ENCODE measurements at regions not wholly inside any gene's neighbourhood (a gene's known extent, or its start where the extent isn't known, plus 50 kb on each side); places are given as distances from the start of the nearest gene placed in this dataset.
A peak's percentile ranks its signal among the peaks of the same experiment; 100 is the strongest.
"Not testable (repeated sequence)": the region's sequence is repeated elsewhere in the genome, so short reads cannot be mapped to it uniquely, and the experiment has no call there.

- no peak for DNase-seq (ENCODE audit: low spot score)
Measured at GRCh38 chr4:72875545-72875944, 194.0 kb downstream of the COX18 start.

DNA sequence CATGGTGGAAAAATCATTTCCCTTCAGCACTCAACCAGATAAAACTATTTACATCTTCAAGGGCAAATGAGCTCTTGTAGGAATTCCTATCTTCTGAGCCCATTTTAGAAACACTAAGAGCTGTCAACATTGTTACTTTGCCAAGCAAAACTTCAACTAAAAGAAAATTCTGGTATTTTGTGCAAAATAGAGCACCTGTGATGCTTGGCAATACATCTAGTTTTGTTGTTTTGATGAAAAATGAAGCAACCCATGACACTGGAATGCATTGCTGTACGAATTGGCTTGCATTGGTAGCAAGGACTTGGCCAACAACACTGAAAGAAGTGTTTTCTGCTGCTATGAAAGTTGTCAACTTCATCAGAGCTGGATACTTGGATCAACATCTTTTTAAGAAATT, 194.4 kb downstream of the COX18 start:
- DNase-seq (ENCODE audit: low spot score) = no peak

- DNase-seq (ENCODE audit: low spot score) = no peak
Measured at GRCh38 chr4:72864898-72865297, 204.6 kb downstream of the COX18 start.

GRCh38 chr4:72864277-72864676, 205.2 kb downstream of the COX18 start:
- not testable (repeated sequence) for DNase-seq (ENCODE audit: low spot score)

GRCh38 chr4:72860766-72861165, 208.8 kb downstream of the COX18 start:
- DNase-seq (ENCODE audit: low spot score) = no peak

DNA sequence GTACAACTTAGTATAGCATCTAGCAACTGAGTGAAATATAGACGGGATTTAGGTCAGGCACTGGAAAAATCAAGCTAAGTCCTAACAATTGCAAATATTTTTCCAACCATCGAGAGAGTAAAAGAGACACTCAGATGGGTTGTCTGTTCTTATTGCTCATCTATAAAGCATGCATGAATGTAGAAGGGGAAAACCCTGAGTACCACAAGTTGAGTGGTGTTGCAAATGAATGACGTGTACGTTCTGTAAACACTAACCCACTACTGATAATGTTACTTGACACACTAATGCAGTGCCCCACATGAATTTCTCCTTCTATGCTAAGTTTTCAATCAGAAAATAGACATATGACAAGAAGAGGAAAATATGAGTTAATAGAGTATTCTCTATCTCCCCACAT, 211.2 kb downstream of the COX18 start:
- peak; percentile 65 for DNase-seq (ENCODE audit: low spot score)

GRCh38 chr4:72857787-72858186, 211.7 kb downstream of the COX18 start:
- DNase-seq (ENCODE audit: low spot score) = no peak

DNA sequence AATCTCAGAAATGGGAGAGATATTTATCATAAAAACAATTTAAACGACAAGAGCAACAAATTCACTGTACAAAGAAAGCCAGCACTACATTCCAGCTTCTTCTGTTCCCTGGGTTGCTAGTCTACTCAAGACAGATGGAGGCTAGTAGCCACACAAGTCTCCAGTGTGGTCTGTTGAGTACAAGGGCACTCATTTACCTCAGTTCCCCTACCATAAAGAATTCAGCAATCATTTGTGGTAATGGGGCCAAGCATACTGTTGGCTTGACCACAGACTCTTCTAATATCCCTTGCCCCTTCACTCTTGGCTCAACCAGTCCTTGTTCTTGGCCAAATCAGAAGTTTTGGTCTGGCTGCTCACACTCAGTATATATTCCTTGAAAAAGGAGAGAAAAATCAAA, 212.3 kb downstream of the COX18 start:
- no peak for DNase-seq (ENCODE audit: low spot score)

- DNase-seq (ENCODE audit: low spot score) = peak; percentile 4
Measured at GRCh38 chr4:72846280-72847111, 223.0 kb downstream of the COX18 start.

DNA sequence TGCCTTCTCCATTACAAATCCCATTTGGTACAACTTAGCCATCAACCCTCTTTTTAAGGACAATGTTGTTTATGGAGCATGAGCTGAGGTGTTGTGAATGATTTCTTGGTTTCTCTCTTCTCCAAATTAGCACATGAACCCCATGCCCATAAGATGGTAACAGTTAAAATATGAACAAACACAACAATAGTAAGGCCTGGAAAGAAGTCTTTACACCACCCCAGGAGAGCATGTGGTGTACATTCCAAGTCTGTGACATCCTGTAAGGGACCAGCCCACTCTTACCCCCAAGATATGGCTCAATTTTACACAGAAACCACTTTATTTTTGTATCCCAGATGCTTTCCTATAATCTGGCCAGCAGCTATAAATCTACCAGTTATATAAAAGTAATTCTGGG, 226.1 kb downstream of the COX18 start:
- no peak for DNase-seq (ENCODE audit: low spot score)

GRCh38 chr4:72842323-72842722, 227.2 kb downstream of the COX18 start:
- DNase-seq (ENCODE audit: low spot score) = no peak

DNA sequence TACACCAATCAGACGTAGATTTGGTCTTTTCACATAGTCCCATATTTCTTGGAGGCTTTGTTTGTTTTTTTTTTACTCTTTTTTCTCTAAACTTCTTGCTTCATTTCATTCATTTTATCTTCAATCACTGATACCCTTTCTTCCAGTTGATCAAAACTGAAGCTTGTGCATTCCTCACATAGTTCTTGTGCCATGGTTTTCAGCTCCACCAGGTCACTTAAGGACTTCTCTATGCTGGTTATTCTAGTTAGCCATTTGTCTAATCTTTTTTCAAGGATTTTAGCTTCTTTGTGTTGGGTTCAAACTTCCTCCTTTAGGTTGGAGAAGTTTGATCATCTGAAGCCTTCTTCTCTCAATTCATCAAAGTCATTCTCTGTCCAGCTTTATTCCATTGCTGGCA, 229.3 kb downstream of the COX18 start:
- DNase-seq (ENCODE audit: low spot score) = not testable (repeated sequence)

GRCh38 chr4:72828864-72829263, 240.7 kb downstream of the COX18 start:
- no peak for DNase-seq (ENCODE audit: low spot score)

GRCh38 chr4:72827968-72828367, 241.5 kb downstream of the COX18 start:
- DNase-seq (ENCODE audit: low spot score) = no peak

- DNase-seq (ENCODE audit: low spot score) = no peak
Measured at GRCh38 chr4:72820107-72820506, 249.4 kb downstream of the COX18 start.

DNA sequence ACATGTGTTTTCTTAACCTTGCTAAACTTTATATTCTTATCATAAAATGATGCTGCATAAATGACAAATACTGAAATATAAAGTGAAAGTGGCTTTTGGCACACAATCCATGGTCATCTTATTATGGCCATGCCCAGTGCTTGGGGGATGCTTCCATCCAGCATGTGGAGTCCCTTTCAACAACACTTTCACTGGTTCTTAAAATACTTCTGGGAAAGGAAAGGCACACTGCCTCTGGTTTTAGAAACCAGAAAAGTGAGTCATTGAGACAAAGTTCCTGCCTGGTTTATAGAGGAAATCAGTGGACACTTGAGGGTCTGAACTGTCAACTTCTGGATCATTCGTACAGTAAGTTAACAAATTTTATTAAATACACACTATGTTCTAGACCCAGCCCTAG, 248.0 kb upstream of the ADAMTS3 start:
- DNase-seq (ENCODE audit: low spot score) = no peak

- no peak for DNase-seq (ENCODE audit: low spot score)
Measured at GRCh38 chr4:72814241-72814640, 245.2 kb upstream of the ADAMTS3 start.

DNA sequence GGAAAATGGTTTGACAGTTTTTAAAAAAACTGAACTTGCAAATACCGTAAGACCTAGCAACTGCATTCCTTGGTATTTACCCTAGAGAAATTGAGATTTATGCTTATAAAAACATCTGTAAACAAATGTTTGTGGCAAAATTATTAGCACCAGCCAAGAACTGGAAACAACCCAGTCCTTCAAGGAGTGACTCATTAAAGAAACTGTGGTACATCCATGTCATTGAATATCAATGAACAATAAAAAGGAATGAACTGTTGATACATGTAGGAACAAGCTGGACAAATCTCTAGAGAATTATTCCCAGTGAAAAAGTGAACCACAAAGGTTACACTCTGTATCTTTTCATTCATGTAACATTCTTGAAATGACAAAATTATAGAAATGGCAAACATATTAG, 240.2 kb upstream of the ADAMTS3 start:
- no peak for DNase-seq (ENCODE audit: low spot score)

DNA sequence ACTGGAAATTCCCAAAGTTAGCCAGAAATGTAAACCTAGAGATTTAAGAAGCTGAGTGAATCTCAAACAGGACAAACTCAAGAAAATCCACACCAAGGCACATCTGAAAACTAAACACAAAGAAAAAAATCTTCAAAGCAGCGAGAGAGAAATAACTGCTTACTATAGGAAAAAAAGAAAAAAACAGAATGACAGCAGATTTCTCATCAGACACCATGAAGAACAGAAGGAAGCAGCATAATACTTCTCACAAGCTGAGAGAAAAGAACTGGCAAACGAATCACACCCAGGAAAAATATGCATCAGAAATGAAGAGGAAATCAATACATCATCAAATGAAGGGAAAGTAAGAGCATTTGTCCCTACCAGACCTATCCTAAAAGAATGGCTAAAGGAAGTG, 236.3 kb upstream of the ADAMTS3 start:
- no peak for DNase-seq (ENCODE audit: low spot score)

GRCh38 chr4:72797486-72797885, 228.5 kb upstream of the ADAMTS3 start:
- DNase-seq (ENCODE audit: low spot score) = no peak

GRCh38 chr4:72791054-72791453, 222.0 kb upstream of the ADAMTS3 start:
- DNase-seq (ENCODE audit: low spot score) = no peak

DNA sequence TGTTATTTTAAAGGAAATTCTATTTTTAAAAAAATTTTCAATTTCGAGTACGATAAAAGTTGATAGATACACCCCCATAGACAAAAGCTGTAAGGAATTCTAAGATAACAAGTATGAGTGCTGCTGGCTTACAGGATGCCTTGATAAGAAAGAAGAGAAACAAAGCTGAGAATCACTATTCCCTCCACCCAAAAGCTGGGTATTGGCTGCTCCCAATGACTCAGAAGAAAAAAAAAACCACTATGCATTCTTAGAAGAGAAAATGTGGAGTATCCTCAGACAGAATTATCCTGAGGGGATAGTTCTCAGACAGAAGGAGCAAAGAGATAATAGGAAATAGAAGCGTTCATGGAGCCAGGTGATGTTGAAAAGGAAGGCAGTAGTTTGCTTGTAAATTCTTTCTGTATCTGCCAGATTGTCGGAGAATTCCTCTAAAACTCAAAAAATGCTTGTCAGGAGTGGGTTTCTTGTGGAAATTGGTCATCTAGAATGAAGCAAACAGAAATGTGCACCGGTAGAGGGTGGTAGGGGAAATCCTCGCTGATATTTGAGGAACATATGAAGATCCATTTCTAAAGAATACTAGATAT, 217.5 kb upstream of the ADAMTS3 start:
- DNase-seq (ENCODE audit: low spot score) = no peak

- DNase-seq (ENCODE audit: low spot score) = peak; percentile 46
Measured at GRCh38 chr4:72779241-72779640, 210.2 kb upstream of the ADAMTS3 start.

DNA sequence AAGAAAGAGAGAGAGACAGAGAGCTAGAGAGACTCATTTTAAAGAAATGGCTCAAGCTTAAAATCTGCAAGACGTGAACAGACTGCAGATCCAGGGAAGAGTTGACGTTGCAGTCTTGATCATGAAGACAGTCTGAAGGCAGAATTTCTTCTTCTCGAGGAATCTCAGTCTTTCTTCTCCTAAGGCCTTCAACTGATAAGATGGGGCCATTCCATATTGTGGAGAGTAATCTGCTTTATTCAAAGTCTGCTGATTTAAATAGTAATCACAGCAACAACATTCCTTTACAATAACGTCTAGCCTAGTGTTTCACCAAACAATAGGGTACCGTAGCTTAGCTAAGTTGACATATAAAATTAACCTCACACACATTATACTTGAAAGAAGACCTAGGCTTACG, 208.4 kb upstream of the ADAMTS3 start:
- no peak for DNase-seq (ENCODE audit: low spot score)

All from A172 (cell line).